Kidney tubule cell (primary cell): ENCODE measurements at regions not wholly inside any gene's neighbourhood (a gene's known extent, or its start where the extent isn't known, plus 50 kb on each side); places are given as distances from the start of the nearest gene placed in this dataset.

Source experiments
- DNase-seq: peaks from one replicate; pipeline ENCODE4 v3.0.0-alpha.2; 2018; ENCODE audit warnings: low spot score

GRCh38 chr2:22600156-22600555 lies 784.8 kb upstream of the KLHL29 start:
- no peak for DNase-seq

GRCh38 chr2:22600999-22601398 lies 784.0 kb upstream of the KLHL29 start:
- peak; percentile 29 for DNase-seq

GRCh38 chr2:22604136-22604535 lies 780.8 kb upstream of the KLHL29 start:
- DNase-seq, result no peak

GRCh38 chr2:22616031-22616430 lies 768.9 kb upstream of the KLHL29 start:
- DNase-seq, result no peak

- DNase-seq, result no peak
These were observed 761.4 kb upstream of the KLHL29 start for GRCh38 chr2:22623620-22624019.

GRCh38 chr2:22626621-22627020 lies 758.4 kb upstream of the KLHL29 start:
- no peak for DNase-seq

GRCh38 chr2:22628221-22628620 lies 756.8 kb upstream of the KLHL29 start:
- no peak for DNase-seq

GRCh38 chr2:22628906-22629305 lies 756.1 kb upstream of the KLHL29 start:
- no peak for DNase-seq

GRCh38 chr2:22634167-22634566 lies 750.8 kb upstream of the KLHL29 start:
- DNase-seq, result no peak

GRCh38 chr2:22656426-22656825 lies 728.6 kb upstream of the KLHL29 start:
- no peak for DNase-seq

GRCh38 chr2:22673529-22673928 lies 711.5 kb upstream of the KLHL29 start:
- no peak for DNase-seq

- no peak for DNase-seq
These were observed 701.1 kb upstream of the KLHL29 start for GRCh38 chr2:22683914-22684313.

- DNase-seq, result no peak
These were observed 694.9 kb upstream of the KLHL29 start for GRCh38 chr2:22690096-22690495.

- DNase-seq, result no peak
These were observed 693.3 kb upstream of the KLHL29 start for GRCh38 chr2:22691666-22692065.

GRCh38 chr2:22692746-22693145 lies 692.2 kb upstream of the KLHL29 start:
- DNase-seq, result peak; percentile 54

GRCh38 chr2:22694300-22694699 lies 690.7 kb upstream of the KLHL29 start:
- DNase-seq, result no peak

GRCh38 chr2:22694856-22695255 lies 690.1 kb upstream of the KLHL29 start:
- no peak for DNase-seq

- DNase-seq, result no peak
These were observed 687.8 kb upstream of the KLHL29 start for GRCh38 chr2:22697054-22697788.

GRCh38 chr2:22701561-22702160 lies 683.3 kb upstream of the KLHL29 start:
- peak; percentile 3 for DNase-seq

GRCh38 chr2:22703286-22703920 lies 681.6 kb upstream of the KLHL29 start:
- DNase-seq, result peak; percentile 17

- no peak for DNase-seq
These were observed 665.6 kb upstream of the KLHL29 start for GRCh38 chr2:22719396-22719795.

GRCh38 chr2:22729466-22729865 lies 655.5 kb upstream of the KLHL29 start:
- DNase-seq, result no peak

GRCh38 chr2:22734373-22735045 lies 650.5 kb upstream of the KLHL29 start:
- DNase-seq, result no peak
